Osteocyte (in vitro differentiated cells): ENCODE measurements at regions not wholly inside any gene's neighbourhood (a gene's known extent, or its start where the extent isn't known, plus 50 kb on each side); places are given as distances from the start of the nearest gene placed in this dataset.

ENCODE experiments used
- DNase-seq: peaks from one replicate; pipeline ENCODE4 v3.0.0; 2021; ENCODE audit warnings: mixed read lengths; ENCODE audit not compliant: unreplicated experiment; ENCODE audit errors: extremely low spot score
- H3K27ac Mint-ChIP-seq: one replicate; pipeline ENCODE4 v1.8.0; 2021; ENCODE audit warnings: mild to moderate bottlenecking, mixed read lengths; ENCODE audit not compliant: unreplicated experiment
- H3K27me3 Mint-ChIP-seq: one replicate; pipeline ENCODE4 v1.8.0; 2021; ENCODE audit warnings: mixed read lengths; ENCODE audit not compliant: unreplicated experiment
- H3K36me3 Mint-ChIP-seq: one replicate; pipeline ENCODE4 v1.8.0; 2021; ENCODE audit warnings: mixed read lengths; ENCODE audit not compliant: unreplicated experiment
- H3K4me1 Mint-ChIP-seq: one replicate; pipeline ENCODE4 v1.8.0; 2021; ENCODE audit warnings: mixed read lengths; ENCODE audit not compliant: unreplicated experiment
- H3K4me3 Mint-ChIP-seq: one replicate; pipeline ENCODE4 v1.8.0; 2021; ENCODE audit warnings: mild to moderate bottlenecking, moderate library complexity, mixed read lengths; ENCODE audit not compliant: unreplicated experiment
- H3K9me3 Mint-ChIP-seq: one replicate; pipeline ENCODE4 v1.8.0; 2021; ENCODE audit warnings: mixed read lengths; ENCODE audit not compliant: unreplicated experiment
- TF ChIP-seq, protein P1 (sequence below): fragments of 200-600 bp; sonication (generic); IDR thresholded peaks from 2 replicates; pipeline ENCODE4 v1.5.0; 2021; ENCODE audit warnings: antibody characterized with exemption, mild to moderate bottlenecking, moderate library complexity

DNA sequence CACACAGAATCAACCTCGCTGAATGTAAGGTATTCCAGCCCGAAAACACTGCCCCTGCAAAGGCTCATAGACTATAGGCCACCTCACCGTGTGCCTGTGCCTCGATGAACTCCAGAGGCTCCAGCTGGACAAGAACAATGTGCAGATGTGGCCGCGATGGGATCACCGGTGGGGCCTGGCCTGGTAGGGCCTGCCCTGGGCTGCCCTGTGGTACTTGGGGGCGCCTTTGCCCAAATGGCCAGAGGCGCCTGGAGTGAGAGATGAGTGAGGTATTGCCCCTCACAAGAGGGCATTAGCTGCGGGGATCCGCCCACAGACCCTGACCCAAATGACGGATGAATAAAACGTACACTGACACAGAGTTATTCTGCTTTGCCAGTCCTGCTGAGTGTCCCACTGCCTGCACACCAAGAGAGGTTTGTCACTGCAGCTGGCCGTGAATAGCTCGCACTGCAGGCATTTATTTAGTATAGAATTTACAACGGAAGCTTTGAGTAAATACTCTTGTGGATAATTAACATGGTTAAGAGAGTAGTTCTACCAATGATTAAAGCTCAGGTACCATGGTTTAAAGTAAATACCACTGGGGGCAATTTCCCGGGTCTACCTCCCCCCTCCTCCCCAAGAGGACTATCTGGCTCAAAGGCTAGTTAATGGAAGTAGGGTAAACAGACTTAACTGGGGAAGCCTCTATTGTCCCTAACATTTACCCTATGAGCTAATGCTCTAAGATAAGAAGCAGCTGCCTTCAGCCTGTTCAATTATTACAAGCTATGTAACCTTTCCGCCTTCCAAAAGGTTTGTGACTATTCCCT lies 101.1 kb upstream of the IGLL5 start:
- no peaks in the 10 kb centered on the region for H3K4me1 Mint-ChIP-seq
- TF ChIP-seq, protein P1, sequence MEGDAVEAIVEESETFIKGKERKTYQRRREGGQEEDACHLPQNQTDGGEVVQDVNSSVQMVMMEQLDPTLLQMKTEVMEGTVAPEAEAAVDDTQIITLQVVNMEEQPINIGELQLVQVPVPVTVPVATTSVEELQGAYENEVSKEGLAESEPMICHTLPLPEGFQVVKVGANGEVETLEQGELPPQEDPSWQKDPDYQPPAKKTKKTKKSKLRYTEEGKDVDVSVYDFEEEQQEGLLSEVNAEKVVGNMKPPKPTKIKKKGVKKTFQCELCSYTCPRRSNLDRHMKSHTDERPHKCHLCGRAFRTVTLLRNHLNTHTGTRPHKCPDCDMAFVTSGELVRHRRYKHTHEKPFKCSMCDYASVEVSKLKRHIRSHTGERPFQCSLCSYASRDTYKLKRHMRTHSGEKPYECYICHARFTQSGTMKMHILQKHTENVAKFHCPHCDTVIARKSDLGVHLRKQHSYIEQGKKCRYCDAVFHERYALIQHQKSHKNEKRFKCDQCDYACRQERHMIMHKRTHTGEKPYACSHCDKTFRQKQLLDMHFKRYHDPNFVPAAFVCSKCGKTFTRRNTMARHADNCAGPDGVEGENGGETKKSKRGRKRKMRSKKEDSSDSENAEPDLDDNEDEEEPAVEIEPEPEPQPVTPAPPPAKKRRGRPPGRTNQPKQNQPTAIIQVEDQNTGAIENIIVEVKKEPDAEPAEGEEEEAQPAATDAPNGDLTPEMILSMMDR: no peak
- peak; percentile 34 for DNase-seq
- H3K27me3 Mint-ChIP-seq: peaks cover 22% of the 10 kb centered on the region
- H3K9me3 Mint-ChIP-seq: no peaks in the 10 kb centered on the region
- H3K4me3 Mint-ChIP-seq: no peak overlapping the region
- no peaks in the 10 kb centered on the region for H3K36me3 Mint-ChIP-seq
- H3K27ac Mint-ChIP-seq: no peak overlapping the region

DNA sequence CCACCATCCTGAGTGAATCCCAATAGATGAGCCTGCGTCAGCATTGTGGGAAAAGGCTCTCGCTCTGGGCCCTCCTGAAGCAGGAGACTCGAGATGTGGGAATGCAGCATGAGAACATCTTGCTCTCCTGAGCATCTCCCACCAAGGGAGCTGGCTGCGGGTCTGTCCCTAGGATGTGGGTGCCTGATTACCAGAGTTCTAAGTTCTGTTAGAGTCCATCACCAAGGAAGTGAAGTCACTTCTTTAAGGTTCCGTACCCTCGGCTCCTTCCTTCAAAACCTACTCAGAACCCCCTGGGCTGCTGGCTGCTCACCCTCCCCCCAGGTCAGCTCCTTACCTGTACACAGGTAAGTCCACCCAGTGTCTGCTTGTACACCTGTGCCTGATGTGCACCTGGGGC lies 100.5 kb upstream of the IGLL5 start:
- peak; percentile 53 for DNase-seq
- H3K27me3 Mint-ChIP-seq: peaks cover 22% of the 10 kb centered on the region
- TF ChIP-seq, protein P1: no peak
- H3K27ac Mint-ChIP-seq: no peak overlapping the region
- no peaks in the 10 kb centered on the region for H3K9me3 Mint-ChIP-seq
- no peak overlapping the region for H3K4me3 Mint-ChIP-seq
- no peaks in the 10 kb centered on the region for H3K36me3 Mint-ChIP-seq
- H3K4me1 Mint-ChIP-seq: no peaks in the 10 kb centered on the region

DNA sequence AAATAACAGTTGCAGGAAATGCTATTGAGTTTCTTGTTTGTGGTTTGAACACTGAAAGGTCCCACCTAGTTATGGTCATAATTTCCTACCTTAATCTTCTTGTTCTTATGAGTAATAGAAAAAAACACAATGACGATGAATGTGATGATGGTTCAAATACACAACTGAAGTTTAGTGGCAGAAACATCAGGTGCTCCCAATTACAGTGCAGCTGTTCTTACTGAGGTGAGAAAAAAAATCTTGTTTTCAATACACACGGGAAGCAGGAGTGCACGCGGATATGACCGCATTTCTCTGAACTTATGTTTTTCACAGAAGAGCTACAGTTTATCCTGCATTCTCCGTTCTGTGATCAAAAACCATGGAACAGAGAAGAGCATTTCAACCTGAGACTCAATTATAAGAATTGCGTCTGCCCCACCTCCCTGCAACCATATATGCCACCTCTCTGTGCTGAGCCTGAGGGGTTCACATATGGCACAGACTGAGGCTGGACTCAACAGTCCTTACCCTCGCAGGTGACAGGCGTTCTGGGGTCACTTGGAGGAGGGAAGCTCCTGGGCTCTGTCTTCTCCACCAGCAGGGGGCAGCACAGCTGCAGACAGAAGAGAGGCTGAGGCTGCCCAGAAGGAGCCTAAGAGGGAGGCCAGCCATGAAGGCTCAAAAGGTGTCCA lies 99.7 kb upstream of the IGLL5 start:
- no peaks in the 10 kb centered on the region for H3K4me1 Mint-ChIP-seq
- DNase-seq: peak; percentile 83
- no peak overlapping the region for H3K4me3 Mint-ChIP-seq
- H3K9me3 Mint-ChIP-seq: no peaks in the 10 kb centered on the region
- peaks cover 18% of the 10 kb centered on the region for H3K27me3 Mint-ChIP-seq
- H3K27ac Mint-ChIP-seq: no peak overlapping the region
- no peaks in the 10 kb centered on the region for H3K36me3 Mint-ChIP-seq
- TF ChIP-seq, protein P1: peak; percentile 63

DNA sequence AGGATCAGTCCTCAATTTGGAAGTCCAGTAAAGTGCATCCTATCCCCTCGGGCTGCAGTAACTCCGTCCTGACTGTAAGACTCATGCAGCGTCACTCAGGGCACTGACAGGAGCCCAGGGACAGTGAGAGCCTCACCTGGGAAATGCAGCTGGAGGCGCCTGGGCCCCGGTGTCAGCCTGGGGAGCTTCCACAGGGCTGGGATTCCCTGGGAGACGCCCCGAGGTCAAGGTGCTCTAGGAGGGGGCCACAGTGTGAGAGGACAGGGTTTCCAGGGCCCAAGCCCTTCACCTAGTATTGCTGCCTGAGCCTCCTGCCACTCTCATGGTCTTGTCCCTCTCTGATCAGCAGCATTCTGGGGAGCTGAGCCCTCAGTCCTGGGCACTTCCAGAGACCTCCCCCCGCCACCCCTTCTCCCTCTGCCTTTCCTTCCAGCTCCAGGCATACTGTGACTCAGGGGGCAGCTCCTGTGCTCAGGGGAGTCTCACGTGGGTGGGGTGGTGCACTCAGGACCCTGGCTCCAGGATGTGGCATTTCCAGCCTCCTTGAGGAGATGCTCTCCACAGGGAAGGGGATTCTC lies 99.1 kb upstream of the IGLL5 start:
- H3K36me3 Mint-ChIP-seq: no peaks in the 10 kb centered on the region
- TF ChIP-seq, protein P1: no peak
- H3K27me3 Mint-ChIP-seq: peaks cover 17% of the 10 kb centered on the region
- H3K9me3 Mint-ChIP-seq: no peaks in the 10 kb centered on the region
- no peaks in the 10 kb centered on the region for H3K4me1 Mint-ChIP-seq
- no peak for DNase-seq
- H3K27ac Mint-ChIP-seq: no peak overlapping the region
- H3K4me3 Mint-ChIP-seq: no peak overlapping the region
